ENCODE measurements at regions not wholly inside any gene's neighbourhood (a gene's known extent, or its start where the extent isn't known, plus 50 kb on each side); places are given as distances from the start of the nearest gene placed in this dataset.
"Not testable (repeated sequence)": the region's sequence is repeated elsewhere in the genome, so short reads cannot be mapped to it uniquely, and the experiment has no call there.

DNA sequence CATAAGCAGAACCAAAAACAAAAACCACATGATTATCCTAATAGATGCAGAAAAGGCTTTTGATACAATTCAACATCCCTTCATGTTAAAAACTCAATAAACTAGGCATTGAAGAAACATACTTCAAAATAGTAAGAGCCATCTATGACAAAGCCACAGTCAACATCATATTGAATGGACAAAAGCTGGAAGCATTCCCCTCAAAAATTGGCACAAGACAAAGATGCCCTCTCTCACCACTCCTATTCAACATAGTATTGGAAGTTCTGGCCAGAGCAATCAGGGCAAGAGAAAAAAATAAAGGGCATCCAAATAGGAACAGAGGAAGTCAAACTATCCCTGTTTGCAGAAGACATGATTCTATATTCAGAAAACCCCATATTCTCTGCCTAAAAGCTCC, 108.7 kb upstream of the PRR23C start:
- DNase-seq (ENCODE audit: low read depth in 6 of 9, low spot score in 9 of 9); H3K27ac ChIP-seq (ENCODE audit: low read depth in 1 of 2, low read length in 1 of 2); H3K27me3 ChIP-seq (ENCODE audit: control insufficient read depth in 2 of 2, insufficient read depth in 1 of 2, low read length in 1 of 2); H3K9me3 ChIP-seq (ENCODE audit: control insufficient read depth in 2 of 2, insufficient read depth in 1 of 2, low read length in 1 of 2); H3K36me3 ChIP-seq (ENCODE audit: control insufficient read depth in 2 of 2, insufficient read depth in 2 of 2, low read length in 1 of 2); H3K4me3 ChIP-seq (ENCODE audit: low read length in 2 of 2); H3K4me1 ChIP-seq (ENCODE audit: control insufficient read depth in 2 of 2, insufficient read depth in 2 of 2, low read length in 2 of 2): not testable (repeated sequence)

DNA sequence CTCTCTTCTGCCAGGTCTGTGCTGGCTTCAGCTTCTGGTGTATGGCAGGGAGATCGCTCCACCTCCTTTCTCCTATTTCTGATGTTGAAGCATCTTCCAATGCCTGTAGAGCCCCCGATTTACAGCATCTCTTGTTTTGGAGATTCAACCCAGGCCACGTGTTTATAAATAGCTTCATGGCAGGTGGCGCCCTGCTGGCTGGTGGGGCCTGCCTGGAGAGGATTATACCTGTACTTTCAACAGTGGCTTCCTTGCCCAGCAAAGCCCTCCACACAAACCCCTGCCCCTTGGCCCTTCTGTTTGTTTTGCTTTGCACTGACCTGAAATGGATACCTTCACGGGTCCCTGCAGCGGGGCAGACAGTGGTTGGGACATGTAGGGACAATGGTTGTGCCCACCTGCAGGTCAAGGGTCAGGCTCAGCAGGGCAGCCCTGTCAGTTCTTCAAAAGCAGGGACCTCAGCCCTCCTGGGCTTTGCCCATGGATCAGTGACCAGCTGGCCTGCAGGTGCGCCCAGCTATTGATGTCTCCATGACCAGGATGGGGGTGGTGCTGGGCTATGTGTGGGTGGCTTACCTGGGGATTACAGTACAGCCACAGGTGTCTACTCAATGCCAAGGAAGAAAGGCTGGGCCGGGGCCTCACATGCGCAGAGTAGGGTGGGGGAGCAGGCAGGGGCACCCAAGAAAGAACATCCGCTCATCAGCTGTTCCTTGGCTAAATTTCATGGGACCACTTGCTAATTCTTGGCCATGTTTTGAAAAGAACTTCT, 112.7 kb upstream of the PRR23C start:
- 89% methylated on average over 10 of the region's 10 CpGs for WGBS
- no peaks in the 10 kb centered on the region for H3K27me3 ChIP-seq (ENCODE audit: control insufficient read depth in 2 of 2, insufficient read depth in 1 of 2, low read length in 1 of 2)

DNA sequence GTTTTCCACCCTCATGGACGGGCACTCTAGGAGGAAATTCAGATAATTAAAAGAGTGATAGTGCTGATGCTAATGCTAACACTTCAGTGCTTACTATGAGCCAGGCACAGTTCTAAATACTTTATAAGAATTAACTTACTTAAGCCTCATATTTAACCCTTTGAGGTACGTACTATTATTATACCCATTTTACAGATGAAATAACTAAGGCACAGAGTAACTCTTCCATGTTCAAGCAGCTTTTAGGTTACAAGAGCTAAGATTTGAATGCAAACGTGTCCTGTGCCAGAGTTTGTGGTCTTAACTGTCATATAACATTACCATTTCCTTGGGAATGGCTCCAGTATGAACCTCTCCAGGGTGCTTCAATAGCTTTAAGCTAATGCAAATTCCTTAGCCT, 114.7 kb upstream of the PRR23C start:
- no peak for DNase-seq (ENCODE audit: low read depth in 6 of 9, low spot score in 9 of 9)
- no peaks in the 10 kb centered on the region for H3K36me3 ChIP-seq (ENCODE audit: control insufficient read depth in 2 of 2, insufficient read depth in 2 of 2, low read length in 1 of 2)
- H3K9me3 ChIP-seq (ENCODE audit: control insufficient read depth in 2 of 2, insufficient read depth in 1 of 2, low read length in 1 of 2): no peaks in the 10 kb centered on the region
- no peaks in the 10 kb centered on the region for H3K27me3 ChIP-seq (ENCODE audit: control insufficient read depth in 2 of 2, insufficient read depth in 1 of 2, low read length in 1 of 2)
- H3K4me1 ChIP-seq (ENCODE audit: control insufficient read depth in 2 of 2, insufficient read depth in 2 of 2, low read length in 2 of 2): no peaks in the 10 kb centered on the region
- no peak overlapping the region for H3K4me3 ChIP-seq (ENCODE audit: low read length in 2 of 2)
- H3K27ac ChIP-seq (ENCODE audit: low read depth in 1 of 2, low read length in 1 of 2): no peak overlapping the region
- 76% methylated on average over 3 of the region's 3 CpGs for WGBS

More for the DNA sequence above, 112.7 kb upstream of the PRR23C start:
- DNase-seq (ENCODE audit: low read depth in 6 of 9, low spot score in 9 of 9): no peak
- H3K36me3 ChIP-seq (ENCODE audit: control insufficient read depth in 2 of 2, insufficient read depth in 2 of 2, low read length in 1 of 2): no peaks in the 10 kb centered on the region
- no peaks in the 10 kb centered on the region for H3K4me1 ChIP-seq (ENCODE audit: control insufficient read depth in 2 of 2, insufficient read depth in 2 of 2, low read length in 2 of 2)
- H3K27ac ChIP-seq (ENCODE audit: low read depth in 1 of 2, low read length in 1 of 2): no peak overlapping the region
- H3K4me3 ChIP-seq (ENCODE audit: low read length in 2 of 2): no peak overlapping the region
- no peaks in the 10 kb centered on the region for H3K9me3 ChIP-seq (ENCODE audit: control insufficient read depth in 2 of 2, insufficient read depth in 1 of 2, low read length in 1 of 2)

DNA sequence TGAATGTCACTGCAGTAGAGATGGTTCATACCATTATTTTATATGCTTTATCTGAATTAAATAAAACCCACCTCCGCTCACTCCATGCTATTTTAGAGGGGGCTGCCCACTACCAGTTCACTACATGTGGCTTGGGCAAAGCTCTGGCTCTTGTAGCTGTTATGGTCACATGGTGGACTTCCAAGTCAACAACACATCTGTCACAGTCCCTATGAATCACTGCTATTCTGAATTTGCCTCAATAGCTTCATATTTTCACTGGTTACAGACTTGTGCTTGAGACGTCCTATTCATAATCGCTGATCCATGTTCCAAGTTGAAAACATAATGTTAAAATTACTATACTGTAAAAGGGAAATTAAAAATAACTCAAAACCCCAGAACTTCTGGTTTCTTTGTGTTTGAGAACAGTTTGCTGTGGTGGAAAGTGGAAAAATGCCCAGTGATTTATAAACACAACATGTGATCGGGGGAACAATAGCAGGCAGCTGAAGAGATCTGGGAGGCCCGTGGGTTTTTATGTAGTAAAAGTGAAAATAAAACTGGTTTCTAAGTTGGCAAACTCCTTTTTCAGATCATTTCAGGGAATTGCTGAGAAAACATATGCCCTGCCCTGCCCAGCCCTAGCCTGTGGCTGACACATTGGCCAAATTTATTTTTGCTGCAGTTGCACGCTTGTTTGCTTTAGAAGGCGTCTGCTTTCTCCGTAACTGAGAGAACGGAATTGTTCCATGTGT, 128.8 kb upstream of the PRR23C start:
- H3K9me3 ChIP-seq (ENCODE audit: control insufficient read depth in 2 of 2, insufficient read depth in 1 of 2, low read length in 1 of 2): peaks cover 0 to 4% of the 10 kb centered on the region in 2 donors
- no peak overlapping the region for H3K4me3 ChIP-seq (ENCODE audit: low read length in 2 of 2)
- no peaks in the 10 kb centered on the region for H3K27me3 ChIP-seq (ENCODE audit: control insufficient read depth in 2 of 2, insufficient read depth in 1 of 2, low read length in 1 of 2)
- 51% methylated on average over 9 of the region's 9 CpGs for WGBS
- H3K27ac ChIP-seq (ENCODE audit: low read depth in 1 of 2, low read length in 1 of 2): peak overlapping the region; percentile 18 to 32
- no peaks in the 10 kb centered on the region for H3K4me1 ChIP-seq (ENCODE audit: control insufficient read depth in 2 of 2, insufficient read depth in 2 of 2, low read length in 2 of 2)
- no peaks in the 10 kb centered on the region for H3K36me3 ChIP-seq (ENCODE audit: control insufficient read depth in 2 of 2, insufficient read depth in 2 of 2, low read length in 1 of 2)
- DNase-seq (ENCODE audit: low read depth in 6 of 9, low spot score in 9 of 9): peak in 1 of 9 donors; percentile 3

DNA sequence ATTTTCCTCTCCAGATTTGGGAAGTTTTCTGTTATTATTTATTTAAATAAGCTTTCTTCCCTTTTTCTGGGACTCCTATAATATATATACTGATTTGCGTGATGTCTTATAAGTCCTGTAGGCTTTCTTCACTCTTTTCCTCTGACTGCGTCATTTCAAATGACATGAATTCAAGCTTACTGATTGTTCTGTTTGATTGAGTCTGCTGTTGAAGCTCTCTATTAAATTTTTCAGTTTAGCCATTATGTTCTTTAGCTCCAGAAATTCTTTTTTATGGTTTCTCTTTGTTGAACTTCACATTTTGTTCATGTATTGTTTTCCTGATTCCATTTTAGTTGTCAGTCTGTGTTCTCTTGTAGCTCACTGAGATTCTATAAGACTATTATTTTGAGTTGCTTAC, 135.8 kb upstream of the PRR23C start:
- 98% methylated on average over 2 of the region's 2 CpGs for WGBS
- Histone ChIP-seq H3K27me3 (ENCODE audit: control insufficient read depth in 2 of 2, insufficient read depth in 1 of 2, low read length in 1 of 2) (no peaks in the 10 kb centered on the region), H3K36me3 (ENCODE audit: control insufficient read depth in 2 of 2, insufficient read depth in 2 of 2, low read length in 1 of 2) (no peaks in the 10 kb centered on the region), H3K9me3 (ENCODE audit: control insufficient read depth in 2 of 2, insufficient read depth in 1 of 2, low read length in 1 of 2) (peaks cover 0 to 4% of the 10 kb centered on the region in 2 donors), H3K4me3 (ENCODE audit: low read length in 2 of 2) (no peak overlapping the region), H3K27ac (ENCODE audit: low read depth in 1 of 2, low read length in 1 of 2) (no peak overlapping the region), H3K4me1 (ENCODE audit: control insufficient read depth in 2 of 2, insufficient read depth in 2 of 2, low read length in 2 of 2) (no peaks in the 10 kb centered on the region)
- no peak for DNase-seq (ENCODE audit: low read depth in 6 of 9, low spot score in 9 of 9)

DNA sequence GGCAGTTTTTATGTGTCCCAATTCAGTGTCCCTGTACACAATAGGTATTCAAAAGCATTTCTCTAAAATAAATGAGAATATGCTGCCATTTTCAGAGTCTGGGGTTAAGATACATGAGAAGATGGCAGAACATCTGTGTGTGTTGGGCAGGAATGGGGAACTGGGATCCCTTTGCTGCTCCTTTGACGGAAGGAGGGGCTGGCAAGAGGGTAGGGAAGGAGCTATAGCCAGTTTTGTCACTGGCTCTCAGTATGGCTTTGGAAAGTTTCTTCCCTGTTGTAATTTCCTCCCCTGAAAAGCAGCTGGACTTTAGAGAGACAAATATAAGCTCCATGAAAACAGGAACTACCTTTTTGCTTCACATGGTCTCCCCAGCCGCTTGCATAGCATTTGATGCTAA, 137.5 kb upstream of the PRR23C start:
- Histone ChIP-seq H3K27me3 (ENCODE audit: control insufficient read depth in 2 of 2, insufficient read depth in 1 of 2, low read length in 1 of 2) (no peaks in the 10 kb centered on the region), H3K9me3 (ENCODE audit: control insufficient read depth in 2 of 2, insufficient read depth in 1 of 2, low read length in 1 of 2) (peaks cover 0 to 4% of the 10 kb centered on the region in 2 donors), H3K4me1 (ENCODE audit: control insufficient read depth in 2 of 2, insufficient read depth in 2 of 2, low read length in 2 of 2) (no peaks in the 10 kb centered on the region), H3K36me3 (ENCODE audit: control insufficient read depth in 2 of 2, insufficient read depth in 2 of 2, low read length in 1 of 2) (no peaks in the 10 kb centered on the region), H3K4me3 (ENCODE audit: low read length in 2 of 2) (no peak overlapping the region), H3K27ac (ENCODE audit: low read depth in 1 of 2, low read length in 1 of 2) (no peak overlapping the region)
- WGBS: 66% methylated on average over 2 of the region's 2 CpGs
- DNase-seq (ENCODE audit: low read depth in 6 of 9, low spot score in 9 of 9): no peak

DNA sequence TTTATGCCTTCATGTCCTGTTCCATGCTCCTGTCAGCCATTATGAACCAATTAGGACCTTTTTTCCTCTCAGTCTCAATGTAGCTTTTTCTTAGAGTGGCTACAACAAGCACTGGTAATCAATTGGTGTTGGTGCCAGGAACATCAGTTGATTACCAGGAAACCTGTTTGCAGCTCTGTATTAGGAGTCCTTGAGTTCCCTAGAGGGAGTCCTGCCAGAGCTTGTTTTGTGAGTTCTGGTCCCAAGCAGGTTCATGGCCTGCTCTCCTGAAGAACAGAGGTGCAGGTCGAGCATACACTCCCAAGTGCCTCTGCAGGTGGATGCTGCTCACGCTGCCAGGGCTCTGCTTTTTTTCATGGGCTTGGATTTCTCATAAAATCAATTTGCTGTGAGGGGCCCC, 137.9 kb upstream of the PRR23C start:
- no peak for DNase-seq (ENCODE audit: low read depth in 6 of 9, low spot score in 9 of 9)
- Histone ChIP-seq H3K27me3 (ENCODE audit: control insufficient read depth in 2 of 2, insufficient read depth in 1 of 2, low read length in 1 of 2) (no peaks in the 10 kb centered on the region), H3K9me3 (ENCODE audit: control insufficient read depth in 2 of 2, insufficient read depth in 1 of 2, low read length in 1 of 2) (peaks cover 0 to 4% of the 10 kb centered on the region in 2 donors), H3K36me3 (ENCODE audit: control insufficient read depth in 2 of 2, insufficient read depth in 2 of 2, low read length in 1 of 2) (no peaks in the 10 kb centered on the region), H3K27ac (ENCODE audit: low read depth in 1 of 2, low read length in 1 of 2) (no peak overlapping the region), H3K4me3 (ENCODE audit: low read length in 2 of 2) (no peak overlapping the region), H3K4me1 (ENCODE audit: control insufficient read depth in 2 of 2, insufficient read depth in 2 of 2, low read length in 2 of 2) (no peaks in the 10 kb centered on the region)
- WGBS: 93% methylated on average over 2 of the region's 2 CpGs

DNA sequence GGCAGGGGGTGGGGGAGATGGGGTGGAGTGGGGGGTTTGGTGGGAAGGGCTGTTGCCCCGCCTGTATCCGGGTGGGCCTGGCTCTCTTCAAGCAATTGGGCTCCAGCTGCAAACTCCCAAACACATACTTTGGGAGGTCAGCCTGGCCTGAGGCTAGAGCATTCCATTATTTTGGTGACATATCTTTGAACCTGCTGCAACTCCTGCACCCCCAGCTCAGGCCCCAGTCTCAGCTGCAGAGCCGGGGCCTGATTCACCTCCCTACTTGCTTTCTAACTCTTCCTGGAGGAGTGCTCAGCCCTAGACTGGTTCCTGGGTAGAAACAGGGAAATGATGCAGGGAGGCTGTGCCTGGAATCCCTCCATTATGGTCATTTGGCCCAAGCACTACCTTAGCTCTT, 140.8 kb upstream of the PRR23C start:
- no peak for DNase-seq (ENCODE audit: low read depth in 6 of 9, low spot score in 9 of 9)
- Histone ChIP-seq H3K27me3 (ENCODE audit: control insufficient read depth in 2 of 2, insufficient read depth in 1 of 2, low read length in 1 of 2) (no peaks in the 10 kb centered on the region), H3K27ac (ENCODE audit: low read depth in 1 of 2, low read length in 1 of 2) (no peak overlapping the region), H3K36me3 (ENCODE audit: control insufficient read depth in 2 of 2, insufficient read depth in 2 of 2, low read length in 1 of 2) (no peaks in the 10 kb centered on the region), H3K9me3 (ENCODE audit: control insufficient read depth in 2 of 2, insufficient read depth in 1 of 2, low read length in 1 of 2) (peaks cover 0 to 4% of the 10 kb centered on the region in 2 donors), H3K4me1 (ENCODE audit: control insufficient read depth in 2 of 2, insufficient read depth in 2 of 2, low read length in 2 of 2) (no peaks in the 10 kb centered on the region), H3K4me3 (ENCODE audit: low read length in 2 of 2) (no peak overlapping the region)
- WGBS: 97% methylated on average over 3 of the region's 3 CpGs

DNA sequence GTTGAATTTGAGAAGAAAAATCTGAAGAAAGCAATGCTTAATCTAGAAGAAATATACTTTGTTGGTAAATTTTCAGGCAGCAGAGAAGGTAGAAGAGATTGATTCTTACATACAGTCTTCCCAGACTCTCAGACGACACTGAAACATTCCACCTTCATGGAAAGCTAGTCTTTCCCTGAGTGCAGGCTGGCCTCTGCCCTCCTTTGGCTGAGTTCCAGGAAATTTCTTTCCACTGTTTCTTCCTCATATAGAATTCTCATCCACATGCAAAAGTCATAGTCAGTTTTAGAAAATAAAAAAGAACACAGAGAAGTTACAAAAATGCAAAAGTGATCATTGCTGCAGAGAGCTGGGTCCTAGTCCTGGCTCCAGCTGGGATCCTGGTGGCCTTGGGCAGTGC, 142.5 kb upstream of the PRR23C start:
- no peak for DNase-seq (ENCODE audit: low read depth in 6 of 9, low spot score in 9 of 9)
- Histone ChIP-seq H3K4me3 (ENCODE audit: low read length in 2 of 2) (no peak overlapping the region), H3K27ac (ENCODE audit: low read depth in 1 of 2, low read length in 1 of 2) (no peak overlapping the region), H3K27me3 (ENCODE audit: control insufficient read depth in 2 of 2, insufficient read depth in 1 of 2, low read length in 1 of 2) (no peaks in the 10 kb centered on the region), H3K4me1 (ENCODE audit: control insufficient read depth in 2 of 2, insufficient read depth in 2 of 2, low read length in 2 of 2) (no peaks in the 10 kb centered on the region), H3K36me3 (ENCODE audit: control insufficient read depth in 2 of 2, insufficient read depth in 2 of 2, low read length in 1 of 2) (no peaks in the 10 kb centered on the region), H3K9me3 (ENCODE audit: control insufficient read depth in 2 of 2, insufficient read depth in 1 of 2, low read length in 1 of 2) (no peaks in the 10 kb centered on the region)
- 89% methylated on average over 1 of the region's 1 CpG for WGBS
